DND-41 (cell line): ENCODE measurements at regions not wholly inside any gene's neighbourhood (a gene's known extent, or its start where the extent isn't known, plus 50 kb on each side); places are given as distances from the start of the nearest gene placed in this dataset.

Experiments used
- CTCF ChIP-seq: IDR thresholded peaks from 2 replicates; pipeline ENCODE4 v1.5.1; 2012; ENCODE audit warnings: borderline replicate concordance, low read length, moderate library complexity, mild to moderate bottlenecking; ENCODE audit not compliant: poor library complexity, severe bottlenecking; ENCODE audit errors: extremely low read depth
- EZH2 ChIP-seq: IDR thresholded peaks from 3 replicates; pipeline ENCODE4 v1.6.1; 2012; ENCODE audit warnings: borderline replicate concordance, low read depth, mild to moderate bottlenecking, moderate library complexity, low read length, inconsistent platforms; ENCODE audit not compliant: severe bottlenecking

GRCh38 chr4:166363198-166363597 is 490.2 kb downstream of the TLL1 start:
- no peak for TF ChIP-seq EZH2
- TF ChIP-seq CTCF = no peak
